KMS-11 (cell line): ENCODE measurements at regions not wholly inside any gene's neighbourhood (a gene's known extent, or its start where the extent isn't known, plus 50 kb on each side); places are given as distances from the start of the nearest gene placed in this dataset.

Experiments
- H2AFZ ChIP-seq: fragments of 200-600 bp; sonication (generic); 2 replicates; pipeline ENCODE4 v1.6.1; 2016; ENCODE audit warnings: antibody characterized with exemption, mixed run types, low read depth
- H3K27ac ChIP-seq: fragments of 200-600 bp; sonication (generic); 2 replicates; pipeline ENCODE4 v1.6.1; 2016; ENCODE audit warnings: mild to moderate bottlenecking, mixed run types
- H3K27me3 ChIP-seq: fragments of 200-600 bp; sonication (generic); 2 replicates; pipeline ENCODE4 v1.6.1; 2017; ENCODE audit warnings: mild to moderate bottlenecking, low read depth, mixed run types, moderate library complexity; ENCODE audit not compliant: insufficient read depth
- H3K36me3 ChIP-seq: fragments of 200-600 bp; sonication (generic); 2 replicates; pipeline ENCODE4 v1.6.1; 2017; ENCODE audit warnings: mild to moderate bottlenecking, mixed run types; ENCODE audit not compliant: insufficient read depth
- H3K4me1 ChIP-seq: fragments of 200-600 bp; sonication (generic); 2 replicates; pipeline ENCODE4 v1.6.1; 2016; ENCODE audit warnings: mild to moderate bottlenecking, low read depth, mixed run types; ENCODE audit not compliant: poor library complexity, severe bottlenecking
- H3K4me2 ChIP-seq: fragments of 200-600 bp; sonication (generic); 2 replicates; pipeline ENCODE4 v1.7.0; 2016; ENCODE audit warnings: mild to moderate bottlenecking, mixed run types
- H3K4me3 ChIP-seq: fragments of 200-600 bp; sonication (generic); IDR thresholded peaks from 2 replicates; pipeline ENCODE4 v1.6.1; 2017; ENCODE audit warnings: low read depth, low read length, mixed read lengths; ENCODE audit not compliant: insufficient read depth
- H3K79me2 ChIP-seq: fragments of 200-600 bp; sonication (generic); 2 replicates; pipeline ENCODE4 v1.6.1; 2016; ENCODE audit warnings: low read depth, mixed run types; ENCODE audit not compliant: insufficient read depth
- H3K9ac ChIP-seq: fragments of 200-600 bp; sonication (generic); 2 replicates; pipeline ENCODE4 v1.6.1; 2016; ENCODE audit warnings: mild to moderate bottlenecking, mixed run types
- H4K20me1 ChIP-seq: fragments of 200-600 bp; sonication (generic); 2 replicates; pipeline ENCODE4 v1.6.1; 2016; ENCODE audit warnings: mild to moderate bottlenecking, mixed run types; ENCODE audit not compliant: insufficient read depth
- TF ChIP-seq, protein P1 (sequence below): fragments of 200-600 bp; sonication (generic); conservative IDR thresholded peaks from 2 replicates; pipeline ENCODE4 v1.6.1; 2017; ENCODE audit warnings: low read depth, mild to moderate bottlenecking, antibody characterized with exemption, low read length, moderate library complexity, mixed read lengths

DNA sequence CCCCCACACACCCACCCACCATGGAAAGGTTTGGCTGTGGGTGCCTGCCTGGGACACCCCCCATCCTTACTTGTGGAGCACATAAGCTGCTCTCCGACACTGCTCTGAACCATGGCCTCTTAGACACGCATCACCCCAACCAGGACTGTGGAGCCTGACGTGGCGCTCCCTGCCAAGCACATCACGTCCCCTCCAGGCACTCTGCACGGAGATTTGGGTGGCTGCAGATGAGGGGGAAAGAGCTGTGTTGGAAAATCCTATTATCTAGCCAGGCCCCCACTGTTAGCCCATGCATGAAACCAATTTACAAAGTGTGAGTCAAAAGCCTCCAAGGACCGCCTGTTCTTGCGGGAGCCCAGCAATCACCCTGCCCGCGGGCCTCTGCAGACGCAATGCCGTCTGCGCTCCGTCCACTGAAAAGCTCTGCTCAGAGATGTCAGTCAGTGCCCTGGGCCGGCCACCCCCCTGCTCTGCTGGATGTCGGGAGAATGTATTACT is 163.4 kb upstream of the NECTIN1 start:
- H4K20me1 ChIP-seq, result no peaks in the 10 kb centered on the region

DNA sequence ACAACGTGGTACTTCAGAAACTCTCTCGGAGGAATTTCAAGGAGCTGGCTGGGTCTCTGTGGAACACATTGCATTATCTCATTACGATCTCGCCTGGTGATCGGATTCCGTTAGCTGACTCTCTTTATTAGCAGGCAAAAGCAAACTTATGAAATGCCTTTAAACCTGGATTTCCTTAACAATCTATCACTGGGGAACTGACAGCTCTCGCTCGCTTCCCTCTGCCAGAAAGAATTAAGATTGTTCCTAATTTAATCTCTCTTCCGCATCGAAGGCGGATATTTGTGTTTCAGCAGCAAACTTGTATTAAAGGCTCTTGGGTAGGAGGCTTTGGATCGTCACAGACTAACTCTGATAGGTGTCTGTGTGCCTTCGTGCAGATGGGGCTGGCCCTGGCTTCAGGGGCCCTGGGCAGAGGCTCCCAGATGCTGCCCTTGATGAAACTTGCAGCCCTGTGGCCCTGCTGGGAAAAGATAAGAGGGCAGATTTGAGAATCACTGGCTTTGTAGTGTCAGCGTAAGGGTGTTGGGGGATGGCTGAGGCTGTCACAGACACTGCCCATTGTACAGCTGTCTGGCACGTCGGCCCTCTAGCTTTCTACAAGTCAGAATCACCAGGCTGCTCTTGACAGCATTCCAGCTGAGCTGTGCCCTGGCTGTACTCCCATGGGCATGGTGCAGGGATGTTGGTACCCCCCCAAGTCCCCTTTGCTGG is 162.2 kb upstream of the NECTIN1 start:
- H3K27me3 ChIP-seq, result no peaks in the 10 kb centered on the region
- no peak overlapping the region for H2AFZ ChIP-seq
- peaks cover 10% of the 10 kb centered on the region for H3K4me1 ChIP-seq
- H3K27ac ChIP-seq, result no peak overlapping the region
- no peaks in the 10 kb centered on the region for H3K36me3 ChIP-seq
- no peak overlapping the region for H3K4me3 ChIP-seq
- H3K9ac ChIP-seq, result no peak overlapping the region
- H3K4me2 ChIP-seq, result no peak overlapping the region
- TF ChIP-seq, protein P1, sequence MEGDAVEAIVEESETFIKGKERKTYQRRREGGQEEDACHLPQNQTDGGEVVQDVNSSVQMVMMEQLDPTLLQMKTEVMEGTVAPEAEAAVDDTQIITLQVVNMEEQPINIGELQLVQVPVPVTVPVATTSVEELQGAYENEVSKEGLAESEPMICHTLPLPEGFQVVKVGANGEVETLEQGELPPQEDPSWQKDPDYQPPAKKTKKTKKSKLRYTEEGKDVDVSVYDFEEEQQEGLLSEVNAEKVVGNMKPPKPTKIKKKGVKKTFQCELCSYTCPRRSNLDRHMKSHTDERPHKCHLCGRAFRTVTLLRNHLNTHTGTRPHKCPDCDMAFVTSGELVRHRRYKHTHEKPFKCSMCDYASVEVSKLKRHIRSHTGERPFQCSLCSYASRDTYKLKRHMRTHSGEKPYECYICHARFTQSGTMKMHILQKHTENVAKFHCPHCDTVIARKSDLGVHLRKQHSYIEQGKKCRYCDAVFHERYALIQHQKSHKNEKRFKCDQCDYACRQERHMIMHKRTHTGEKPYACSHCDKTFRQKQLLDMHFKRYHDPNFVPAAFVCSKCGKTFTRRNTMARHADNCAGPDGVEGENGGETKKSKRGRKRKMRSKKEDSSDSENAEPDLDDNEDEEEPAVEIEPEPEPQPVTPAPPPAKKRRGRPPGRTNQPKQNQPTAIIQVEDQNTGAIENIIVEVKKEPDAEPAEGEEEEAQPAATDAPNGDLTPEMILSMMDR, result no peak
- H4K20me1 ChIP-seq, result no peaks in the 10 kb centered on the region
- no peaks in the 10 kb centered on the region for H3K79me2 ChIP-seq

More for the DNA sequence above, 163.4 kb upstream of the NECTIN1 start:
- H3K36me3 ChIP-seq, result no peaks in the 10 kb centered on the region
- no peak overlapping the region for H3K9ac ChIP-seq
- no peak overlapping the region for H3K4me2 ChIP-seq
- TF ChIP-seq, protein P1, result no peak
- H2AFZ ChIP-seq, result no peak overlapping the region
- no peaks in the 10 kb centered on the region for H3K79me2 ChIP-seq
- no peak overlapping the region for H3K27ac ChIP-seq
- peaks cover 19% of the 10 kb centered on the region for H3K4me1 ChIP-seq
- no peaks in the 10 kb centered on the region for H3K27me3 ChIP-seq
- H3K4me3 ChIP-seq, result no peak overlapping the region

DNA sequence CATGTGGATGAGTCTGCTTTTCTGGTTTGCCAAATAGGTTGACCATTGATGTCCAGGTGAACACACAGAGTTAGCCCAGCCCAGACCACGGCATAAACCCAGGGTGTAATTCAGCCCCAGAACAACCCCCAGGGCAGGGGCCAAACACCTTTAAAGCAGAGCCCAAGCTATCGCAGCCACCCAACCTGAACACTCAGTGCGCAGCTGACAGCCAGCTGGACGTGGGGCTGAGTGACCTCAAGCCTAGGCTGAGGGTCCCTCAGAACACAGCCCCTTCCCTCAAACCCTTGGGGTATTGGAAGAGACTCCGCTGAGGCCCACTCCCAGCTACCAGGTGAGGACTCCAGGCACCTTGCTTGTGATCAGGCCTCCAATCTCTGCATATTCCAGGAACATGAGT is 161.5 kb upstream of the NECTIN1 start:
- Histone ChIP-seq H3K27me3 (no peaks in the 10 kb centered on the region), H2AFZ (no peak overlapping the region), H3K36me3 (no peaks in the 10 kb centered on the region), H3K4me2 (no peak overlapping the region), H4K20me1 (no peaks in the 10 kb centered on the region), H3K79me2 (no peaks in the 10 kb centered on the region), H3K27ac (no peak overlapping the region), H3K4me1 (peaks cover 3% of the 10 kb centered on the region), H3K9ac (no peak overlapping the region), H3K4me3 (no peak overlapping the region)
- TF ChIP-seq, protein P1, result no peak

- no peaks in the 10 kb centered on the region for H3K4me1 ChIP-seq
- H3K27ac ChIP-seq, result no peak overlapping the region
- TF ChIP-seq, protein P1, result no peak
- no peak overlapping the region for H2AFZ ChIP-seq
- H3K4me2 ChIP-seq, result no peak overlapping the region
- no peaks in the 10 kb centered on the region for H3K27me3 ChIP-seq
- no peak overlapping the region for H3K4me3 ChIP-seq
- no peaks in the 10 kb centered on the region for H3K79me2 ChIP-seq
- no peaks in the 10 kb centered on the region for H3K36me3 ChIP-seq
- H4K20me1 ChIP-seq, result no peaks in the 10 kb centered on the region
- H3K9ac ChIP-seq, result no peak overlapping the region
Observed at GRCh38 chr11:119889728-119890280, 160.8 kb upstream of the NECTIN1 start.
